ENCODE measurements at regions not wholly inside any gene's neighbourhood (a gene's known extent, or its start where the extent isn't known, plus 50 kb on each side); places are given as distances from the start of the nearest gene placed in this dataset.
"Not testable (repeated sequence)": the region's sequence is repeated elsewhere in the genome, so short reads cannot be mapped to it uniquely, and the experiment has no call there.

DNA sequence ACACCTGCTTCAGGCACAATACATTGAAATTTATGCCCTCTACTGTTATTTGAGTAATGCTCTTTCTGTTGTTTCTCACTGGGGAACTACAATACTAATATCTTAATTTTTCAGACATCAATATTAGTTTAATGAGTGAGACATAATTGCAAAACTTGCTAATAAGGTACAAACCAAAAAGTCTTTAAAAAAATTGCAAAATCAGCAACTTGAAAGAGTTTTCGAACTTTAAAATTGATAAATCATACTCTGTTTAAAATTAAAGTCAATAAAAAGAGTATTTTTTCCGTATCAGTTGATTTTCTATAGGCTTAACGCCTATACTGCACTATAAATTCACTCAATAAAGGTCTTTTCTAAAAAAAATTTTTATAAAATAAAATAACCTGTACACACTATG lies 1735.9 kb upstream of the SEL1L start:
- no peak for DNase-seq

DNA sequence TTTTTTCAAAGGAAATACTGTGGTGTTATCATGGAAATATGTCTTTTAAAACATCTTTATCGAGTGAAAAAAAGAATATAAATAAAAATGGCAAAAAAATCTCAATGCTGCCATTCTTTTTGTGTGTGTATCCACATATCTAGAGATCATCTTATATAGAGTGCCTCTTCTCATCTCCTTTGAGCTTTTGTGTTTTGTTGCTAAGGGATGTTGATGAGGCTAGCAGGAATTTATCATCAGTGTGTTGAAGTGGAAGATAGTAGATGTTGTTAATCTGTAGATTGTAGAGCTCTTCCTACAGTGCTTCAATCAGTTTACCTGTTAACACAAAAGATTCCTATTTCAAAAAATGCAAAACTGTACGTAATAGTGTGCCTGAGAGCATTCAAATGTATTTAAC lies 1738.0 kb upstream of the SEL1L start:
- no peak for DNase-seq

DNA sequence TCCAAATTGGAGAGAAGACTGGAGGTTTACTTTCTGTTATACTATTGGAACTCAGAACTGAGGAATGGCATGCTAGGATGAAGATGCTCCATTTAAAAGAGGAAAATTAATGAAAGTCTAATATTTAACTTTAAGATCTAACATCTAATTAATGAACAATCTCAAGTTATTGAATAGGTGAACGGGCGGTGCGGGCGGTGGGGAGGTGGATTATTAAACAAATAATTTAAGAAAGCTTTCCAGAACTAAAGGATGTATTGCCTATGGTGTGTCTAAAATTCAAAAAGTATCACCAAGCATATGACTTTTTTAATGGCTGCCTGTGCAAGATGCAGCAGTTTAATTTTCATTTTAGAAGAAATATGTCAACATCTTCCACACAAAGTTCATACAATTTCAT lies 1747.1 kb upstream of the SEL1L start:
- DNase-seq = no peak

DNA sequence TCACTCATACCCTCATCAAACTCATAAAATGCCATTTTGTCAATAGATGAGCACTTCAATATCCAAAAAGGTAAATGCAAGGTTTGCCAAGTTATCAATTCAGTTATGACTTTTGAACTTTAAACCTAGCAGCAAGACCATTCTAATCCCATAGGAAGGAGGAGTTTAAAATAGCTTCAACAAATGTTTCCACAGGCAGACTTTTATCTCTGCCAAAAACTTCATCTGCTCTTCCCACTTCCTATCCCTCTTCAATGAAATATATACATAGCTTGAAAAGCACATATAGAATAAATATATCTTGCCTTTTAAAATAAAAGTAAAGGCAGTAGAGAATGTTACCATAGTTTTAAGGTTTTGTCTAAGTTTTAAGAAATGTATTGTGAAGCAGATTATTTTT lies 1749.1 kb upstream of the SEL1L start:
- no peak for DNase-seq

DNA sequence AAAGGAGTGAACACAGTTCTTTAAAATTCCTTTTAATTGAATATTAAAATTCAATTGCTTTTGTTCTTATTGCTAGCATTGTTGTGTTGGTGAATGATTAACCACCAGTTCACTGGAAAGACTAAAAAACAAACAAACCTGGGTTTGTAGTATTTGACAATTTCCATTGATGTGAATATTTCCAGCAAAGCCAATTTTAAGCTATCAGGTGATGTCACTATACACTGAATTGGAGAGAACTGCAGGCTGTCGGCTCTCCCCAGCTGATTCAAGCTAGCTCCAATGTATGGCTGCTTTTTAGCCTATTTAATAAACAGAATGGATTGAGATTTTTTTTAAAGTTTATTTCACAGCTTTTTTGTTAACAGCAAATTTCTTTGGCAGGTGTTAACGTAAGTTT lies 1753.6 kb upstream of the SEL1L start:
- DNase-seq = no peak

DNA sequence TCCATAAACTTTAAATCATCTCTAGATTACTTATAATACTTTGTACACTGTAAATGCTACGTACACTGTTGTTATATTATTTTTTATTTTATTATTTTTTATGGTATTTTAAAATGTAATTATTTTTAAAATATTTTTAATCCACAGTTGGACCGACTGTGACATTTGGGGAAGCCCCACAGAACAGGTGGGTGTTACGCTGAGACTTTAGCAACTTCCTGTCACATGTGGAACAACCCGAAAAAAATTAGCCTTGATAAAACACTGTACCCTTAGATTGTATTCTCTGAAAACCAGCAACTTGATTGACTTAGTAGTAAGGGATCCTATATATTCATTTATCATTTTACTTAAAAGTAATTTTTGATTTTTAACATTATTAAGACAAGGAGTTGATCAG lies 1755.7 kb upstream of the SEL1L start:
- DNase-seq = no peak

DNA sequence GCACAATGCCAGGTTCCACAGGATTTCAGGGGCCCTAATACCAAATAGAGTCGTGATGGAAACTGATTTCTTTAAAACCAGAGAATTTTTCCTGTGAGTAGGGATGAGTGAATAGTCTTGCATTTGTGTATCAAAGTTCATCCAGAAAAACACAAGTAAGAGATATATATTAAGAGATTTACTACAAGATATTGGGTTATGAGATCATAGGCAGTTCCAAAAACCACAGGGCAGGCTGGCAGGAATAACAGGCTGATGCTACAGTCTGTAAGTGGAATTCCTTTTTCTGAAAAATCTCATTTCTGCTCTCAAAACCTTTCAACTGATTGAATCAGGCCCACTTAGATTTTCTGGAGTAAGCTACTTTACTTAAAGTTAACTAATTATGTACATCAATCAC lies 1756.2 kb upstream of the SEL1L start:
- DNase-seq = no peak

DNA sequence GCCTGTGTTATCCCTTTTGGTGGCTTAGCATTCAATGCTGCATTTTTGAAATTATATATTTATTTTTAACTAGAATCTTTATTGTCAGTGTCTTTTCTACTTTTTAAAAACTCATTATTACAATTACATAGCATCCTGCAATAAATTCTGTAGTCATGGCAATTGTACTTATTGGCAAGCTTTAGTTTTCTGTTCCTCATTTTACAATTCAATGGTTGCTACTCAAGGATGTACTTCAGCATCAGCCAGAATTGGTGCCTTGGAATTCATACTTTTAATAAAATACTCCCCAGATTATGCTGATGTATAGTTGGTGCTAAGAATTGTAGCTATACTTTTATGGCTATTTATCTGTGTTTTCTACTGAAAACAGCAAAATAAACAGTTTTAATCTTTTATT lies 1756.8 kb upstream of the SEL1L start:
- no peak for DNase-seq

DNA sequence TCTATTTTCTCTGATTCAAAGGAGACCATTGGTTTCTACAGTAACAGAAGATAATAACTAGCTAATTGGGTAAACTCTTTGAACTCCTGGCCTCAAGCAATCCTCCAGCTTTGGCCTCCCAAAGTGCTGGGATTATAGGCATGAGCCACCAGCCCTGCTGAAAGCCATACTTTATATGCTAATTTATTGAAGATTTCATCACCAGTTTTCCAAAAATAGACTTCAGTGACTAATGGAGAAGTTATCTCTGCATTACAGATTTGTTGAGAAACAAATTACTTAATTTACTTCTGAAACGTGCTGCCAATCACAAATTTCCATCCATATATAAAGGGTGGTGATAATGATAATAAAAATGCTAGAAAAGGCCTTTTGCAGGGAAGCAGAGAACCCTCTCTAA lies 1758.1 kb upstream of the SEL1L start:
- DNase-seq = no peak

DNA sequence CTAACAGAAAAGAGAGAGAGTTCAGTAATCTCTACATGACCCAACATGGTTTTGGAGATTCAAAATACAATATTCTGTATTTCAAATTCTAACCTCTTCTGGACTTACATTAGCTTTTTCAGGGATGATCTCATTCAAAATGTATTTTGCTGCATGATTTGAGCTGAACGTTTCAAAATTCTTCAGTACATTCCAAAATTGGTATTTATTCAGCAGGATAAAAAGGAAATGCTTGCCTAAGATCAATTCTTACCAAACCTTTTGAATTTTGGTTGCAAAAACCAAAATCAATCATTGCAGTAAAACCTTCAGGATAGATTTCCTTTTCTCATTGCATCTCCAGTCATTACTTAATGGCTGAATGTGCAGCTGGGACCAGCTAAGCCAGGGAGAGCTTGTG lies 1761.3 kb upstream of the SEL1L start:
- DNase-seq = no peak

DNA sequence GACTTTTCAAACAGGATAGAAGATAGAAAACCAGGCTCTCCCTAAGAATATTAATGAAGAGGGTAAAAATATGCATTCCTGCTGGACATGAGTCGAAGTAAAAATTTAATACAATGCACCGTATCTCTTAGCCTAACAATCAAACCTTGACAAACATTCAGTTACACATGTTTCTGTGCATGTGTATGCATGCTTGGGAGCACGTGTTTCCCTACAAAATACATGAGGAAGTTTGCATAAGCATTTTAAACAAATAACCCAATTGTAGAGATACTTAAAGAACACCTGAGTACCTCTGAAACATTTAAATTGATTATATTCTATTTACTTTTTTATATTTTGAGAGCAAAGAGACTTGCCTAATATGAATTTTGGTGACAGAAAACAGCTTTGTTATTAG lies 1763.7 kb upstream of the SEL1L start:
- DNase-seq = no peak

DNA sequence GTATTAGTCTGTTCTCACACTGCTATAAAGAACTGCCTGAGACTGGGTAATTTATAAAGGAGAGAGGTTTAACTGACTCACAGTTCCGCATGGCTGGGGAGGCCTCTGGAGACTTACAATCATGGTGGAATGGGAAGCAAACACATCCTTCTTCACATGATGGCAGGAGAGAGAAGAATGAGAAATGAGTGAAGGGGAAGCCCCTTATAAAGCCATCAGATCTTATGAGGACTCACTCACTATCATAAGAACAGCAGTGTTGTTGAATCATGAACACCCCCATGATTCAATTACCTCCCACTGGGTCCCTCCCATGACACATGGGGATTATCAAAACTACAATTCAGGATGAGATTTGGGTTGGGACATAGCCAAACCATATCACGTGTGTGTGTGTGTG lies 1764.4 kb upstream of the SEL1L start:
- not testable (repeated sequence) for DNase-seq

DNA sequence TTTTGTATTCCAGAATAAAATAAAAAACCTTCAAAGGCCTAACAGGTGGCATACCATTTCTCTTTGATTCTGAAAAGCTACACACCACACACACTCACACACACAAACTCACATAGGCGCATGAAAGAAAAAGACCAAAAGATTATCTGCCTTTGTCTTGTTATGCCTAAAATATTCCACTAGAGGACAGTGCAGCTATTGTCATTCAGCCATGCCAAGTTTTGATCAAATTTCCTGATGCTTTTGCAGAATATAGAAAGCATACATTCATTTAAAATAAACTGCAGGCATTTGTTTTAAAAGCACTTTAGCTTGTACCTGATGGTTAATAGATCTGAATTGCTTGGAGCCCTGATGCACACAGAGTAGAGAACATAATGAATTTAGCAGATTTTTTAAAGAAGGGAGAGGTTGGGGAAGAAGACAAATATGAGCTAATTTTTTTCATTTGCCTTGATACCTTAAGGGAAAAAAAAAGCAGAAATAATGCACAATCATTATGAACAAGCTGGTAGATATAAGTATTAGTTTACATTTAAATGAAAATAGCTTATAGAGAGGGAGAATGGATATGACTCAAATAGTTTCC lies 1766.9 kb upstream of the SEL1L start:
- no peak for DNase-seq

DNA sequence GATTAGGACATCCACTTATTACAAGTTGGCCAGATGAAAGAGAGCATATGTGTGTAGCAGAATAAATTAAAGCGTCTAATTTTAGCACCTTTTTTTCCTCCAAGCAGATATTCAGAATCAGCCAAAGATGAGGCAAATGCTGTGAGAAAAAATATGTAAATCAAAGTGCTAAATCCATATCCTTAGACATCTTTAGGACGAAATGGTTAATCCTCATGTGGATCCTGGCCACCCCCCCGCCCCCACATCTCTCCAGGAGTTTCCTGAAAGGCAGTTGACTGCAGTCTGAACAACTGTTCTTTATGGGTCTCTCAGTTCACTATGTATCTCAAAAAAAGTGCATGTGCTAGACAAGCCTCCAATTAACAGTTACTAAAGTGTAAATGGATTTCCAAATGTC lies 1768.1 kb upstream of the SEL1L start:
- DNase-seq = no peak

DNA sequence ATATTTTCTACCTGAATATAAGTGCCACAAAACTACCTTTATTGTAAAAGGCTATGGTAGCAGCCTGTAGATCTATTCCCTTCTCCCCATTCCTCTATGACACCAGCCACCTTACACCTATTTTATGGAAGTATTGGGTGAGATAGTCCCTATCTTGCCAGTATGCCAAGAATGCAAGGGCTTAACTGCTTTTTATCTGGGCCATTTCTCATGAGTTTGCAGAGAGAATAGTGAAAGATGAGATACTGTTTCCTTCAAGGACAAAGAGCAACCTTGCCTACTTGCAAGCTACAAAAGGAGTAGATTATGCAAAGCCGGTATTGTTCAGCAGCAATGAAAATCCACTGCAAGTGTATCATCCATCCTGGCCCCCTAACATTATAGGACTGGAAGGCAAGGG lies 1775.6 kb upstream of the SEL1L start:
- DNase-seq = no peak

DNA sequence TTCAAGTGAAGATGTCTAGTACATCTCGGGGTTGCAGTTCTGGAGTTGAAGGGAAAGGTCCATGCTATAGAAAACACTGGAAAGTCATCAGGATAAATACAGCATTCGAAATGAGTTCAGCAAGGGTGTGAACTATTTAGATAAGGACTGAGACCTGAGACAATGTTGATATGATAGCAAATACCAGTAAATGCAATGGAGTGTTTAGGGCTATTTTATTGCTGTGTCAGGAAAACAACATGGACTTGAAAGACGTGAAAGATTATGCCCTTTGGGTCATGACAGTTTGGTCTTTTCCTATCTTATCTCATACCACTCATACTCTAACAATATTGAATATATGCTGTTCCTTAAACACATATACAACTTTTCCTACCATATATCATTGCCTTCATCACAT lies 1776.2 kb upstream of the SEL1L start:
- no peak for DNase-seq

DNA sequence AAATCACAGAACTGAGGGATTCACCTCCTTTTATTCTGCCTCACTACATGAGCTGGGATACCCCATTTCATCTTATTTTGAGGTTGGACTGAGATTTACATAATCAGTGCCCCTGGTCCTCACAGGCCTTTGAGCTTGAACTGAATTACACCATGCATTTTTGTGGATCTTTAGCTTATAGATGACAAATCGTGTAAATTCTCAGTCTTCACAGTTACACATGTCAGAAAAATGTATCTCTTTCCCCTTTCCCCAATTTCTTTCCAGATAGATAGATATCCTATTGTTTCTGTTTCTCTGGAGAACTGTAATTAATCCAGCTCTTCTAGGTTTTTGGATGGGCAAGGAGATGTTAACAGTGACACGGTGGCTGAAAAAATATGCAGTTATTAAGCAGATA lies 1778.9 kb upstream of the SEL1L start:
- DNase-seq = no peak

DNA sequence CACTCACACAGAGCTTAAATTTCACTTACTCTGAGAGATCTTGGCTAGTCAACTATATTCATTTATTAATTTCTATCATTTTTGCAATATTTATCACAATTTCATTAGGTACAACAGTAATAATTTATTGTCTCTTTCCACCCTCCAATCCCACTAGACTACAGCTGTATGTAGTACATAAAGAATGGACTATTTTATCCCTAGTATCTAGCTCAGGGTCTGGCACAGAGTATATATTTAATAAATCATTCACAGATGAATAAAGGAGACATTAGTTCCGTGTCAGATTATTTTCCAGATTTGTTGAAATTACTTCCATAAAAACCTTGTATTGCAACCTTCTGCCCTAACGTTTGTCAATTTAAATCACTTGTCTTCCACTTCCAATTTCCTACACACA lies 1781.1 kb upstream of the SEL1L start:
- no peak for DNase-seq

DNA sequence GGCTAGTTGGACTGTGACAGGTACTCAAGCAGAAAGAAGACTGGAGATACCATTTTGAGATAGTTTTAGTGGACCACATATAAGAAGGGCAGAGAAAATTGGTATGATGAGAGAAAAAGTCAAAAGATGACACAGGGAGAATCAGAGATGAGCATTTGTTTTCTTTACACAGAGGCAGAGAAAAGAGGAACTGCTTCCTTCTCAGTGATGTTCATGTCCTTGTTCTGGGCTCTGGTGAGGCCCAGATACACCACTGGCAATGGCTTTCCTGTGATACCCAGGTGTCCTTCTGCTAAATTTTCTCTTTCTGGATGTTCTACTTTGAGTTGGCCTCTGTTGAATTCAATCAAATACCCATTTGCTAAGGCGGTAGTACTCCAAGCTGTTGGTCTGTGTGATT lies 1782.7 kb upstream of the SEL1L start:
- no peak for DNase-seq

DNA sequence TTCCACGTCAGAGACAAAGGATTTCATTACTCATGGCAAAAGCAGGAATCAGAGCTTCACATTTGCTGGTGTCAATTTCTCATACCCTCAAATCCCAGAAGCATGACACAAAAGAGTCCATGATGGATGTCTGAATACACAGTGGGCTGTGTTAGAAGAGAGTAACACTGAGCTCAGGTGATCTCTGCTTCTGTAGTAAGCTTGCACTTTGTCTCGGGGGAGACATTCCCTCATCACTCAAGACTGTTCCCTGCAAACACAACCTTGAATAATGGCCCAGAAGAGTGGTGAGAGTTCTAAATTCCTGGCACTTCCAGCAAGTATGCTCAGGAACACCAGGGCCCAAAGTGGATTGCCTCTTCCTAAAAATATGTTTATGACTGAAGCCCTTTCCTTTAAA lies 1787.2 kb upstream of the SEL1L start:
- no peak for DNase-seq

DNA sequence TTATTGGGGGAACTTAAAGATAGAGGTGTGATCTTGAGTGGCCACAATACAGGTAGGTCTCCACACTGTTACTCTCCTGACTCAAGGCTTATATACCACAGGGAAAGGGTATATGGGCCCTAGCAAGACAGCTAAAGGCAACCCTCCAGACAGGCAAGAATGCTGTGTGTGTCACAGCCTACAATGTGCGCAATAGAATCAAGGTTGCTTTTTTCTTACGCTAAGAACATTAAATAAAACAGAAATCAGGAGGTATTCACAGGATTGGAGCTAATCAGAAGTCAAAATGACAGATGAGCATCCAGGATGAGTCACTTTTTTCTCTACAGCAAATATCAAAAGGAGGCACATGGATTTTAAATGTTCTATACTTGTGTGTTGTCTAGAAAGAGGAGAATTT lies 1797.9 kb upstream of the SEL1L start:
- DNase-seq = no peak

DNA sequence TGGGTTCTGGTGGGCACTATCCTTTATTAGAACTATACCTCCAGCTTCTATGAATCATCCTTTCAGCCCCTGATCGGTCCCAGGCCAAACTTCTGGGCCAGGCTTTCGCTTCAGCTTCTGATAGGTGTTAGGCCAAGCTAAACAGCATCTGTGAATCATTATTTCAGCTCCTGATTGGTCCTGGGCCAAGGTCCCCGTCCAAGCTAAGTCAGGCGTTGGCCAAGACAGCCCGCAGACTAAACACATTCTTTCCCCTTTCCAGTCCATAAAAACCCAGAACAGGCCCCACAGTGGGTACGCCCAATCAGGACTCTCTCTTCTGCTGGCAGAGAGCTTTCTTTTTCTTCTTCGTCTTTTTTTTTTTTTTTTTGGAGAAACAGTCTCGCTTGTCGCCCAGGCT lies 1808.9 kb upstream of the SEL1L start:
- DNase-seq = no peak

DNA sequence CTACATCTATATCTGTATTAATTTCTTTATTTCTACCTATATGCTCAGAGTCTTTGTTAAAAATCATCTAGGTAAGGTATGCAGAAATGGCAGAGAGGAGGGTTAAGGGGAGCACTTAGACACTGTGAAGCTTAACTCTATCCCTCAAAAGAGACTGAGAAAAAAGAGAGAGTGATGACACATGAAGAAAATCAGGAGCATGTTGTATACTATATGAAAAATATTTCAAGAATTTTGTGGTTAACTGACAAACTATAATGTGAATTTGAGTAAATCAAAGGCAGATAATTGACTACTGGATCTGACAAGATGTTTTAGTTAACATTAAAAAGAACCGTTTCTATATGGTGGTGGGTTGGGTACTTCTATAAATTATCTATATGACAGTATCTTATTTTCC lies 1814.2 kb upstream of the SEL1L start:
- no peak for DNase-seq

DNA sequence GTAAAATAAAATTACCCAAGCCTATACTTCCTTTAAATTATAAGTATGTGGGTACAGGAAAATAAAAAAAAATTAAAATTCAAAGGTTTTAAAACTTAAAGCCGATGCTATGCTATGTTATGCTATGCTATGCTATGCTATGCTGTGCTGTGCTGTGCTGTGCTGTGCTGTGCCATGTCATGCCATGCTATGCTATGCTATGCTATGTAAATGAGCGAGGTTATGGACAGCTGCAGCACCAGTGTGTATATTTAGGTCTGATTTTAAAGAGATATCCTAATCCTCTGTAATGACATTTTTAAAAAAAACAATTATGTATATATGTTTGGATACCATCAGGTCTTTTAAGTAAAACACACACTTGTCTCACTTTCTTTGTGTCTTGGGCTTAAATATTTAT lies 1822.0 kb upstream of the SEL1L start:
- DNase-seq = no peak

DNA sequence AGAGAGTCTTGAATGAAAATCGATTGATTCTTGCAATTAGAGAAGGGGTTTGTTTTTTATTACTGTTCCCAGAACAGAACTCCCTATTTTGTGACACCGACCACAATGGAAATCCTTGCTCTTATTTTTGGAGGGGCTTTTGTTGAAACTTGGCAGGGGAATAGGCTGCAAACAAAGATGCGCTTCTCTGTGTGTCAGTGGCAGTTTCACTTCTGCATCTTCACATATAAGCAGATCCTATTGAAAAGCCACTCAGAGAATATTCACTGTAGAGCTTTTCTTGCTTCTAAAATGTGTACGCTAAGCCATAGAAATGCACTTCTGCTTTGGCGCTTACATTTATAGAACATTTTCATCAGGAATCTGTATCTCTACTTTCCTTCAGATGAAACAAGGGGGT lies 1822.4 kb upstream of the SEL1L start:
- no peak for DNase-seq

DNA sequence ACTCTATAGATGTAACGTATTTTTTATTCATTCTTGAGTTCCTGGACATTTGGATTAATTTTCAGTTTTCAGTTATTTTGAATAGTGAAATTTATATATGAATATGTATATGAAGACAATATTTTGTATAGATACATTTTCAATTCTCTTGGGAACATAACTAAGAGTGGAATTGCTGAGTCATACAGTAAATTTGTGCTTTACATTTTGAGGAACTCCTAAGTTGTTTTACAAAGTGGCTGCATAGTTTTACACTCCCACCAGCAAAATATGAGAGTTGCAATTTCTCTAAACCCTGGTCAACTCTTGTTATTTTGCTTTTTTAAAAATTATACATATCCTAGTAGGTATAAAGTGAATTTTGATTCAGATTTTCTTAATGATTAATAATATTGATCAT lies 1838.6 kb upstream of the SEL1L start:
- DNase-seq = no peak
